Endodermal cell (in vitro differentiated cells): ENCODE measurements at regions not wholly inside any gene's neighbourhood (a gene's known extent, or its start where the extent isn't known, plus 50 kb on each side); places are given as distances from the start of the nearest gene placed in this dataset.

Source experiments
- DNase-seq: peaks from one replicate; pipeline ENCODE4 v3.0.0-alpha.2; 2017
- H3K27ac ChIP-seq: 2 replicates; pipeline ENCODE4 v1.5.1; 2013; ENCODE audit warnings: mild to moderate bottlenecking, low read depth, low read length, moderate library complexity
- H3K27me3 ChIP-seq: 2 replicates; pipeline ENCODE4 v1.6.1; 2013; ENCODE audit warnings: mild to moderate bottlenecking, low read length, moderate library complexity; ENCODE audit not compliant: insufficient read depth, control insufficient read depth, poor library complexity, severe bottlenecking
- H3K36me3 ChIP-seq: 2 replicates; pipeline ENCODE4 v1.7.0; 2013; ENCODE audit warnings: mild to moderate bottlenecking, low read length, moderate library complexity; ENCODE audit not compliant: control insufficient read depth, insufficient read depth
- H3K4me1 ChIP-seq: one replicate; pipeline ENCODE4 v1.7.0; 2013; ENCODE audit warnings: low read length; ENCODE audit not compliant: control insufficient read depth, insufficient read depth
- H3K4me3 ChIP-seq: 2 replicates; pipeline ENCODE4 v1.5.1; 2013; ENCODE audit warnings: mild to moderate bottlenecking, low read length, moderate library complexity
- H3K9ac ChIP-seq: 2 replicates; pipeline ENCODE4 v1.6.1; 2013; ENCODE audit warnings: mild to moderate bottlenecking, low read length, moderate library complexity; ENCODE audit not compliant: poor library complexity, severe bottlenecking; ENCODE audit errors: extremely low read depth
- H3K9me3 ChIP-seq: 2 replicates; pipeline ENCODE4 v1.6.1; 2013; ENCODE audit warnings: mild to moderate bottlenecking, low read length, moderate library complexity; ENCODE audit not compliant: control insufficient read depth
- H3K27ac Mint-ChIP-seq: 2 replicates; pipeline ENCODE4 v1.8.0; 2020; ENCODE audit warnings: mixed read lengths
- H3K27me3 Mint-ChIP-seq: 2 replicates; pipeline ENCODE4 v1.8.0; 2021; ENCODE audit warnings: mild to moderate bottlenecking, mixed read lengths; ENCODE audit not compliant: insufficient read depth
- H3K36me3 Mint-ChIP-seq: 2 replicates; pipeline ENCODE4 v1.8.0; 2020; ENCODE audit warnings: low read depth, mixed read lengths
- H3K4me1 Mint-ChIP-seq: 2 replicates; pipeline ENCODE4 v1.8.0; 2020; ENCODE audit warnings: mixed read lengths
- H3K4me3 Mint-ChIP-seq: 2 replicates; pipeline ENCODE4 v1.8.0; 2020; ENCODE audit warnings: mild to moderate bottlenecking, moderate library complexity, mixed read lengths
- H3K9me3 Mint-ChIP-seq: 2 replicates; pipeline ENCODE4 v1.8.0; 2020; ENCODE audit warnings: mild to moderate bottlenecking, mixed read lengths
- CTCF ChIP-seq: fragments of 200-600 bp; sonication (generic); conservative IDR thresholded peaks from 2 replicates; pipeline ENCODE4 v1.5.0; 2021; ENCODE audit warnings: antibody characterized with exemption, mild to moderate bottlenecking
- WGBS, 2 experiments: methylation state at CpG; one replicate each; pipeline versions ENCODE4 v1.1.5 to v1.1.7; 2013; ENCODE audit warnings: missing lambda C conversion rate in 2 of 2, mixed read lengths in 1 of 2; ENCODE audit not compliant: insufficient coverage in 1 of 2, insufficient read length in 1 of 2; 5-methylcytosine and 5-hydroxymethylcytosine counted together

- Mint-ChIP-seq H3K4me3 (no peak overlapping the region), H3K27me3 (peaks cover 7% of the 10 kb centered on the region)
Observed at GRCh38 chr10:36094096-36094495, 452.0 kb upstream of the FZD8 start.

GRCh38 chr10:36092116-36092515 lies 450.0 kb upstream of the FZD8 start:
- H3K9ac ChIP-seq, result no peak overlapping the region
- 92 to 94% methylated on average over 4 to 7 of the region's 7 CpGs for WGBS, 2 experiments
- peaks cover 7% of the 10 kb centered on the region for H3K27me3 Mint-ChIP-seq

More at GRCh38 chr10:36094096-36094495, 452.0 kb upstream of the FZD8 start:
- H3K27ac ChIP-seq, result no peak overlapping the region
- no peaks in the 10 kb centered on the region for H3K9me3 ChIP-seq
- no peaks in the 10 kb centered on the region for H3K27me3 ChIP-seq
- peaks cover 2% of the 10 kb centered on the region for H3K4me1 Mint-ChIP-seq
- no peaks in the 10 kb centered on the region for H3K4me1 ChIP-seq
- H3K9me3 Mint-ChIP-seq, result peaks cover 4% of the 10 kb centered on the region
- no peak overlapping the region for H3K9ac ChIP-seq
- no peak overlapping the region for H3K27ac Mint-ChIP-seq
- H3K4me3 ChIP-seq, result no peak overlapping the region
- H3K36me3 ChIP-seq, result no peaks in the 10 kb centered on the region
- no peak for TF ChIP-seq CTCF
- WGBS, 2 experiments, result 79 to 84% methylated on average over 6 to 8 of the region's 8 CpGs
- DNase-seq, result no peak
- no peaks in the 10 kb centered on the region for H3K36me3 Mint-ChIP-seq

GRCh38 chr10:36091007-36091406 lies 448.9 kb upstream of the FZD8 start:
- no peak overlapping the region for H3K4me3 ChIP-seq
- no peak for TF ChIP-seq CTCF
- no peak overlapping the region for H3K4me3 Mint-ChIP-seq
- no peaks in the 10 kb centered on the region for H3K36me3 Mint-ChIP-seq
- no peaks in the 10 kb centered on the region for H3K9me3 ChIP-seq
- no peak overlapping the region for H3K9ac ChIP-seq
- 93 to 96% methylated on average over 3 of the region's 3 CpGs for WGBS, 2 experiments
- H3K9me3 Mint-ChIP-seq, result peaks cover 4% of the 10 kb centered on the region
- peaks cover 2% of the 10 kb centered on the region for H3K4me1 Mint-ChIP-seq
- no peak for DNase-seq
- H3K27me3 Mint-ChIP-seq, result peaks cover 7% of the 10 kb centered on the region
- H3K4me1 ChIP-seq, result no peaks in the 10 kb centered on the region
- H3K27ac ChIP-seq, result no peak overlapping the region
- no peak overlapping the region for H3K27ac Mint-ChIP-seq
- no peaks in the 10 kb centered on the region for H3K36me3 ChIP-seq
- H3K27me3 ChIP-seq, result no peaks in the 10 kb centered on the region

More at GRCh38 chr10:36092116-36092515, 450.0 kb upstream of the FZD8 start:
- Histone ChIP-seq H3K27me3 (no peaks in the 10 kb centered on the region), H3K4me1 (no peaks in the 10 kb centered on the region), H3K4me3 (no peak overlapping the region), H3K36me3 (no peaks in the 10 kb centered on the region), H3K9me3 (no peaks in the 10 kb centered on the region), H3K27ac (no peak overlapping the region)
- Mint-ChIP-seq H3K36me3 (no peaks in the 10 kb centered on the region), H3K4me1 (peaks cover 2% of the 10 kb centered on the region), H3K4me3 (no peak overlapping the region), H3K27ac (no peak overlapping the region), H3K9me3 (peaks cover 4% of the 10 kb centered on the region)
- no peak for DNase-seq
- TF ChIP-seq CTCF, result no peak
